IMR-90 (cell line): ENCODE measurements at regions not wholly inside any gene's neighbourhood (a gene's known extent, or its start where the extent isn't known, plus 50 kb on each side); places are given as distances from the start of the nearest gene placed in this dataset.

Experiments used
- ATAC-seq: fragments of 200-7000 bp; cut with Tn5 transposase; 2 replicates; pipeline ENCODE4 v1.9.1; 2020; ENCODE audit warnings: low read depth, mild to moderate bottlenecking, moderate library complexity
- BruUV-seq: library from RNA; stranded (reverse); fragments of 400-500 nt; replicated peaks from 2 replicates; lab custom pipeline; 2021; lab: Mats Ljungman, UMichigan
- CTCF ChIA-PET: fragments of 300-600 bp; formaldehyde crosslinking; extraction: SDS; loops from one replicate; lab custom pipeline; 2021; ENCODE audit warnings: antibody characterized with exemption; lab: Yijun Ruan, JAX
- POLR2A ChIA-PET: fragments of 300-600 bp; sonication (Branson Sonifier 250); formaldehyde crosslinking; loops from one replicate; lab custom pipeline; 2022; ENCODE audit warnings: antibody characterized with exemption; ENCODE audit not compliant: unreplicated experiment; lab: Charles Lee
- DNase-seq: peaks from one replicate; pipeline ENCODE4 v3.0.0; 2013
- H2AFZ ChIP-seq: replicated peaks from 2 replicates; pipeline ENCODE3; 2013; ENCODE audit warnings: low read length, mild to moderate bottlenecking; ENCODE audit not compliant: poor library complexity
- H2AK5ac ChIP-seq: 2 replicates; pipeline ENCODE4 v1.6.1; 2013; ENCODE audit warnings: low read depth, low read length, inconsistent platforms
- H2AK9ac ChIP-seq: replicated peaks from 2 replicates; pipeline ENCODE3; 2013; ENCODE audit warnings: mild to moderate bottlenecking, low read depth, low read length, moderate library complexity; ENCODE audit not compliant: poor library complexity
- H2BK120ac ChIP-seq: 2 replicates; pipeline ENCODE4 v1.6.1; 2013; ENCODE audit warnings: low read depth, low read length, inconsistent platforms
- H2BK15ac ChIP-seq: 3 replicates; pipeline ENCODE4 v1.6.1; 2013; ENCODE audit warnings: low read depth, low read length, inconsistent platforms
- H2BK20ac ChIP-seq: 2 replicates; pipeline ENCODE4 v1.6.1; 2013; ENCODE audit warnings: low read depth, mild to moderate bottlenecking, inconsistent platforms, low read length, moderate library complexity
- H2BK5ac ChIP-seq: 2 replicates; pipeline ENCODE4 v1.6.1; 2013; ENCODE audit warnings: mild to moderate bottlenecking, low read depth, low read length, inconsistent platforms; ENCODE audit not compliant: poor library complexity, severe bottlenecking
- H3K14ac ChIP-seq: replicated peaks from 2 replicates; pipeline ENCODE4 v1.6.1; 2013; ENCODE audit warnings: low read depth, low read length, inconsistent platforms
- H3K18ac ChIP-seq: 2 replicates; pipeline ENCODE4 v1.6.1; 2013; ENCODE audit warnings: low read depth, low read length, control low read depth
- H3K23ac ChIP-seq: 2 replicates; pipeline ENCODE4 v1.6.1; 2013; ENCODE audit warnings: low read depth, low read length, inconsistent platforms
- H3K27ac ChIP-seq: 2 replicates; pipeline ENCODE4 v1.5.1; 2013; ENCODE audit warnings: mild to moderate bottlenecking, control low read depth, low read length; ENCODE audit not compliant: insufficient read depth
- H3K27me3 ChIP-seq: 2 replicates; pipeline ENCODE4 v1.6.1; 2013; ENCODE audit warnings: low read length; ENCODE audit not compliant: control insufficient read depth, insufficient read depth
- H3K36me3 ChIP-seq: 2 replicates; pipeline ENCODE4 v1.6.1; 2013; ENCODE audit warnings: low read length, mixed read lengths; ENCODE audit not compliant: control insufficient read depth, insufficient read depth
- H3K4ac ChIP-seq: 2 replicates; pipeline ENCODE4 v1.6.1; 2013; ENCODE audit warnings: low read depth, low read length, inconsistent platforms
- H3K4me1 ChIP-seq: 2 replicates; pipeline ENCODE4 v1.6.1; 2013; ENCODE audit warnings: low read length, mixed read lengths; ENCODE audit not compliant: control insufficient read depth, insufficient read depth
- H3K4me2 ChIP-seq: 2 replicates; pipeline ENCODE4 v1.6.1; 2013; ENCODE audit warnings: low read depth, mild to moderate bottlenecking, control low read depth, low read length, moderate library complexity
- H3K4me3 ChIP-seq: 2 replicates; pipeline ENCODE4 v1.5.1; 2013; ENCODE audit warnings: low read depth, mild to moderate bottlenecking, control low read depth, low read length, moderate library complexity; ENCODE audit not compliant: insufficient read depth
- H3K56ac ChIP-seq: 2 replicates; pipeline ENCODE4 v1.6.1; 2013; ENCODE audit warnings: low read length, inconsistent platforms; ENCODE audit not compliant: insufficient read depth; ENCODE audit errors: extremely low read depth
- H3K79me1 ChIP-seq, 2 experiments: 2 replicates each; pipeline ENCODE4 v1.6.1; 2013; ENCODE audit warnings: low read length in 2 of 2, inconsistent platforms in 1 of 2, low read depth in 1 of 2
- H3K9ac ChIP-seq: 2 replicates; pipeline ENCODE4 v1.6.1; 2013; ENCODE audit warnings: low read depth, low read length, control low read depth
- H3K9me1 ChIP-seq: 2 replicates; pipeline ENCODE4 v1.6.1; 2013; ENCODE audit warnings: low read length, inconsistent platforms; ENCODE audit not compliant: insufficient read depth
- H3K9me3 ChIP-seq: 2 replicates; pipeline ENCODE4 v1.6.1; 2013; ENCODE audit warnings: low read length; ENCODE audit not compliant: control insufficient read depth, insufficient read depth
- H4K20me1 ChIP-seq: 2 replicates; pipeline ENCODE4 v1.6.1; 2013; ENCODE audit warnings: low read length, inconsistent platforms; ENCODE audit not compliant: insufficient read depth
- H4K5ac ChIP-seq: 2 replicates; pipeline ENCODE4 v1.6.1; 2013; ENCODE audit warnings: mild to moderate bottlenecking, low read depth, low read length, control low read depth
- H4K8ac ChIP-seq, 2 experiments: 2 replicates each; pipeline ENCODE4 v1.6.1; 2013; ENCODE audit warnings: low read depth in 2 of 2, low read length in 2 of 2, control low read depth in 1 of 2, inconsistent platforms in 1 of 2
- H4K91ac ChIP-seq: 2 replicates; pipeline ENCODE4 v1.6.1; 2013; ENCODE audit warnings: low read depth, low read length, inconsistent platforms; ENCODE audit not compliant: insufficient read depth
- BHLHE40 ChIP-seq: fragments of 150-350 bp; IDR thresholded peaks from 2 replicates; pipeline ENCODE4 v1.6.1; 2016; ENCODE audit warnings: mild to moderate bottlenecking, low read depth, low read length
- CEBPB ChIP-seq: IDR thresholded peaks from 2 replicates; pipeline ENCODE4 v1.6.1; 2012; ENCODE audit warnings: low read depth, low read length, improper control_type of control experiment
- CHD1 ChIP-seq: IDR thresholded peaks from 2 replicates; pipeline ENCODE4 v1.6.1; 2012; ENCODE audit warnings: low read depth, low read length, improper control_type of control experiment
- CTCF ChIP-seq: conservative IDR thresholded peaks from 2 replicates; pipeline ENCODE4 v1.5.1; 2012; ENCODE audit warnings: mild to moderate bottlenecking, low read depth, low read length, improper control_type of control experiment
- ELK1 ChIP-seq: fragments of 150-350 bp; IDR thresholded peaks from 2 replicates; pipeline ENCODE4 v1.6.1; 2016; ENCODE audit warnings: low read depth, mild to moderate bottlenecking, low read length, moderate library complexity, borderline replicate concordance
- FOS ChIP-seq: fragments of 150-350 bp; IDR thresholded peaks from 2 replicates; pipeline ENCODE4 v1.6.1; 2016; ENCODE audit warnings: low read depth, low read length
- MXI1 ChIP-seq: IDR thresholded peaks from 2 replicates; pipeline ENCODE4 v1.6.1; 2012; ENCODE audit warnings: low read depth, mild to moderate bottlenecking, low read length, moderate library complexity, borderline replicate concordance
- NFE2L2 ChIP-seq: fragments of 150-350 bp; IDR thresholded peaks from 2 replicates; pipeline ENCODE4 v1.6.1; 2016; ENCODE audit warnings: low read depth, mild to moderate bottlenecking, low read length
- POLR2A ChIP-seq: IDR thresholded peaks from 2 replicates; pipeline ENCODE4 v1.6.1; 2012; ENCODE audit warnings: mild to moderate bottlenecking, low read depth, low read length
- RAD21 ChIP-seq: IDR thresholded peaks from 2 replicates; pipeline ENCODE4 v1.6.1; 2012; ENCODE audit warnings: low read length, improper control_type of control experiment
- RCOR1 ChIP-seq: IDR thresholded peaks from 2 replicates; pipeline ENCODE4 v1.6.1; 2012; ENCODE audit warnings: mild to moderate bottlenecking, low read length, improper control_type of control experiment; ENCODE audit not compliant: insufficient replicate concordance
- RFX5 ChIP-seq: IDR thresholded peaks from 2 replicates; pipeline ENCODE4 v1.8.0; 2012; ENCODE audit warnings: low read depth, mild to moderate bottlenecking, low read length, moderate library complexity
- SMC3 ChIP-seq: fragments of 150-350 bp; IDR thresholded peaks from 2 replicates; pipeline ENCODE4 v1.6.1; 2016; ENCODE audit warnings: low read depth, mild to moderate bottlenecking, antibody characterized with exemption, low read length, moderate library complexity
- WGBS, 2 experiments: methylation state at CpG; one replicate each; pipeline versions ENCODE4 v1.1.5 to v1.1.7; 2013; ENCODE audit warnings: missing lambda C conversion rate in 2 of 2; ENCODE audit not compliant: insufficient read length in 1 of 2; ENCODE audit errors: extremely low coverage in 2 of 2; 5-methylcytosine and 5-hydroxymethylcytosine counted together
- dilution Hi-C: fragments of 300-500 bp; cut with HindIII; formaldehyde crosslinking; loops from one replicate; pipeline ENCODE4 v1.14.3; 2018; ENCODE audit warnings: low sequenced_read_pairs; ENCODE audit not compliant: unreplicated experiment
- in situ Hi-C: fragments of 300-500 bp; cut with MboI; formaldehyde crosslinking; loops from 3 replicates; pipeline ENCODE4 v1.14.3; 2019; ENCODE audit warnings: low sequenced_read_pairs, inconsistent platforms, mixed read lengths
- intact Hi-C: fragments of 100-400 bp; cut with micrococcal nuclease; formaldehyde crosslinking; loops from 2 replicates; pipeline ENCODE4 v1.10.0; 2022

- dilution Hi-C loops (no loop called here), intact Hi-C loops (no loop called here), in situ Hi-C loops (no loop called here)
- Histone ChIP-seq H3K4me2 (no peak overlapping the region), H3K56ac (no peak overlapping the region), H3K4ac (no peak overlapping the region), H3K27me3 (no peaks in the 10 kb centered on the region), H3K4me3 (no peak overlapping the region), H2BK5ac (no peak overlapping the region), H4K5ac (no peak overlapping the region), H2BK20ac (no peak overlapping the region), H3K18ac (no peak overlapping the region), H3K9me3 (no peaks in the 10 kb centered on the region), H2BK15ac (no peak overlapping the region), H4K91ac (no peak overlapping the region), H3K23ac (no peak overlapping the region), H2AK5ac (no peak overlapping the region), H3K4me1 (no peaks in the 10 kb centered on the region), H3K14ac (no peak overlapping the region), H3K9ac (no peak overlapping the region), H4K20me1 (no peaks in the 10 kb centered on the region), H4K8ac (no peak overlapping the region), H3K36me3 (no peaks in the 10 kb centered on the region), H2BK120ac (no peak overlapping the region), H3K79me1 (no peaks in the 10 kb centered on the region), H3K9me1 (no peaks in the 10 kb centered on the region), H2AFZ (no peak overlapping the region), H3K27ac (no peak overlapping the region), H2AK9ac (no peak overlapping the region)
- no CpG with 5 or more reads among the region's 2 CpGs for WGBS, 2 experiments
- DNase-seq (no peak), ATAC-seq (no peak)
- TF ChIP-seq MXI1: no peak
- TF ChIP-seq CEBPB: no peak
- no peak for TF ChIP-seq CTCF
- TF ChIP-seq SMC3: no peak
- TF ChIP-seq BHLHE40: no peak
- TF ChIP-seq ELK1: no peak
- no peak for TF ChIP-seq NFE2L2
- TF ChIP-seq POLR2A: no peak
- TF ChIP-seq FOS: no peak
- no peak for TF ChIP-seq RFX5
- no peak for TF ChIP-seq RAD21
- TF ChIP-seq RCOR1: no peak
- TF ChIP-seq CHD1: no peak
- BruUV-seq: no TSS peak
- POLR2A ChIA-PET: no interaction called here
- CTCF ChIA-PET: no interaction called here
Observed at GRCh38 chr2:177124371-177124770, 88.2 kb upstream of the HNRNPA3 start.
